ENCODE measurements at regions not wholly inside any gene's neighbourhood (a gene's known extent, or its start where the extent isn't known, plus 50 kb on each side); places are given as distances from the start of the nearest gene placed in this dataset.

- no peak for DNase-seq
Observed at GRCh38 chr20:52708137-52708536, 264.0 kb upstream of the TSHZ2 start.

- DNase-seq, result no peak
Observed at GRCh38 chr20:52704553-52704952, 267.6 kb upstream of the TSHZ2 start.

DNA sequence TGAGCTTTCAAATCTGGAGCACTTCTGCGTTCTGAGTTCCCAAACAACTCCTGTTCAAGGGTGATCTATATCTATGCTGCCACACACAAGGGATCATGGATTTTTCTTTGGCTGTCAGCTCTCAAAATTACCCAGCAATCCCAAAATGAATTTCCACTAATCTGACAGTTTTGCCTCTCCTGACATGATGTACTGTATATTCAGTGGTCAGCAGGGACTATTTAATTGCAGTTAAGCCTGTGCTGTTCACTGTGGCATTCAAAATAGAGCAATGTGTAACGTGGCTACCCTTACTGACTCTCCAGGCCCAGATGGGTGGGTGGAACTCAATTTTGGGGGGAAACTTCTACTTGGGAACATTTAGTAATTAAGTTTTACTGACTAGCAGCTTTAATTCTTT is 283.8 kb upstream of the TSHZ2 start:
- no peak for DNase-seq

DNA sequence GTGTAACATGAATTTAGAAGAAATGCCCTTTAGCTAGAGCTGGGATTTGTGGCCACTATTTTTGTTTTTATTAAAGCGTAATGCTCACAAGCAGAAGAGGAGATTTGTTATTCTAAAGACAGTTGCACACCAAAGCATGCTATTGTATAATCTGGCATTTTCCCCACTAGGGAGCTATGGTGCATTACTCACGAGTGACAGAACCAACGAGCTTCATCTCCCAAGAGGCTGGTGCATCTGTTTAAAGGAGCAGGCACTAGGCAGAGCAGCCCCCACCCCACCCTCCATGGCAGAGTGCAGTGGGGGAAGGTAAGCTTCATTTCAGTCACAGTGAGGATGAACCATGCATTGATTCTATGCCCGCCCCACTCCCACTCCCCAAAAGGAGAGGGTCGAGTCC is 287.3 kb upstream of the TSHZ2 start:
- no peak for DNase-seq

DNA sequence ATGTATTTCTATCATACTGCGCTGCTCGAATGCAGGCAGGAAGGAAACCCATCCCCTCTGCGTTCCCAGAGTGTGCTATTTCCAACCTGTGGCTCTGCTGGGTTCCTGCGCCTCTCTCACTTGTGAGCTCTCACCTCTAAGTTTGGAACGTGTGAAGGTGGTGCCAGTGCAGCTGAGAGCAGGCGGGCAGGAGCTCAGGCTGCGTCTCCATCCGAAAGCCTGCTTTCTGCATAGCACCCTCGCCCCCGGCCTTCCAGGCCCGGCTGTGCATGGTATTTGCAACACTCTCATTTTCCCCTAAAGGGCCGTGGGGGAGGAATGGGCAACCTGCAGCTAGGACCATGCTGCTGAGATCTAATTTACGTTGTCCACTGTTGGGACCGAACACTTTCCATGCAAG is 288.0 kb upstream of the TSHZ2 start:
- no peak for DNase-seq

GRCh38 chr20:52683761-52684160 is 288.4 kb upstream of the TSHZ2 start:
- DNase-seq, result no peak

DNA sequence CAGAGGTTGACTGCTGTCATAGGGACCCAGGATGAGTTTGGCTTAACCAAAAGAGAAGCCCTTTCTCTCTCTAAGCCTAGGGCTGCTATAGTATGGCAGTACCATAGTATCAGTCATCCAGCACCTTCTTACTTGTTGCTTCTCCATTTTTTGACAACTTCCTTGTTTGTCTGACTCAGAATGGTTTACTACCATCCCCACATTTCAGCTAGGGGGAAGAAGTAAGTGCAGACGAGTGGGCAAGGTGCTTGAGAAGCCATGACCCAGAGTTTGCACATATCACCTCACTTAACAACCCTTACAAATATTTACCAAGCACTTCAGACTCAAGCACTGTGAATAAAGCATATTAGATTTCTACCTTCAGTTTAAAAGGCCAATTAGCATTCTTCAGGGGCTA is 289.9 kb upstream of the TSHZ2 start:
- no peak for DNase-seq

DNA sequence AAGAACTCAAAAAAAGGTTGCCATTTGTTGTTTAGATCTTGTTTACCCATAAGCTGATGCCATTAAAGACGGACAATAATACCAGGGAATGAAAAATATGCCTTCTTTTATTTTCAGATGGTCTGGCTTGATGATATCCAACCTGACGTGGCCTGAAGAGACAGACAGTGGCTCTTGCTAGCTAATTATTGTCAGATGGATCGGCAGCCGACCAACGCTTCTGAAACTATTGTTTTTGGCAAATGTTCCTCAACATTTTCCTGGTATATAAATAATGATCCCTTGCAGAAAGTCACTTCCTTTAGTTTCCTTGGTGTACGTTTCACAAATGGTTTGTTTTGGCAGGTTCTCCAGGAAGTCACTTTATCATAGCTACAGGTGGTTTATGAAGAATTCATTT is 290.9 kb upstream of the TSHZ2 start:
- no peak for DNase-seq

DNA sequence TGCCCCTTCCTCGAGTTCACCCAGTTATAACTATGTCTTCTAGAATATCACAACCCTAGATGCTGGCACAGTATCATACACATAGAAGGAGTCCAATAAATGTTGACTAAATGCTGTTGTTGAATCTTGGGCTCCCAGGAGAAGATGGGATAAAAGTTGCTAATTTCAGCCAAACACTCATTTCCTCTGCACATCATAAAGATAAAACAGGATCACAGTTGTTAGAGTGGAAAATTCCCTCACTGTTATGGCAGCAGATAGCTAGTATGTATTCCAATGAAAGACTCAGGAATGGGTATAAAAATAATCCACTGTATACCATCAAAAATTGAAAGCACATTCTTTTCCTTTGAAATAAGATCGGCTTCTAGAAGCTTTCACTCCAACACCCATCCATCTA is 294.9 kb upstream of the TSHZ2 start:
- no peak for DNase-seq

GRCh38 chr20:52676283-52676995 is 295.7 kb upstream of the TSHZ2 start:
- DNase-seq, result no peak

GRCh38 chr20:52675375-52675774 is 296.8 kb upstream of the TSHZ2 start:
- no peak for DNase-seq

DNA sequence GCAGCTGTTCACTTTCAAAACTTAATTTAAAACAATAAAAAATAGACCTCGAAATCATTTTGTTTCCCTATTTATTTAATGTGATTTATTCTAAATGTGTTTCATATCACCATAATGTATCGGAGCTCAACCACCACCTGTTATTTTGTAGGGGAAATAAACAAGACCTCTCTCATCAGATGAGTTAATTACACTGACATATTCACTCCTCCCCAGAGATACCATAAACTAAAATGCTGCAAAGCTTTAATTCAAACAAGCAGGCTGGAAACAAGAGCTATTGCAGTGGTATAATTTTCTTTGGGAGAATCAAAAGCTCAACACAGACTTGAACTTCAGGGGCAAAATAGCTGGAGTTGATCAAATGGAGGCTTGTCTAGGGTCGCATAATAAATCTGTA is 303.5 kb upstream of the TSHZ2 start:
- no peak for DNase-seq

GRCh38 chr20:52667358-52667757 is 304.8 kb upstream of the TSHZ2 start:
- DNase-seq, result no peak

DNA sequence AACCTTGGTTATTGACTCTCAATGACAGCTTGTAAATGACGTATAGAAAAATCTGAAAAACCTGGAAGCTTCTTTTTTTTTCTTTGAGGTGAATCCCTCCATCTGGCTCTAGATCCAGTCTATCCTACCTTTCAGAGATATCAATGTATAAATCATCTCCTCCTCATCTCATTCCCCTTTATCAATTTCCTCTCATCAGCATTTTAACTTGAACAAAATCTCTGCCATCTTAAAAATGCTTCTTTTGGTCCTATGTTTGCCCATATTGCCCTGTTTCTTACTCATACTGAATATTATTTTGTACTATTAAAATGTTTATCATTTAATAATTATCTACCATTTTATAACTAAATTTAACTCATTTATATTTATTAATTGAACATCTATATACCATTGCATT is 306.7 kb upstream of the TSHZ2 start:
- no peak for DNase-seq

DNA sequence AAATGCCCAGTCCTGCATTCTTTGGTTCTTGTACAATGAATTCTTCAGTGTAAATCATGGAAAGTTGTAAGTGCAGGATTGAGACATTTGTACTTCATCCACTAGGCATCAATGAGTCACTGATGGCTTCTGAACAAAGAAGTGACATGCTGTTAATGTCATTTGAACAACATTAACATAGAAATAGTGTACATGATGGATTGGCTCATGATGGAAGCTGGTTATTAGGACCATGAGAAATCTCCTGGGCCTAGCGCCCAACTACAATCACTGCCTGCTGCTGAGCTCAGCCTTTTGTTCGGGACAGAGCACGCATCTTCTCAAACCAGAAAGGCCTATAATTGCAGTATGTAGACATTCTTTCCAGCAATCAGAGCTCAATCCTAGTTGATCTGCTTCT is 316.8 kb upstream of the TSHZ2 start:
- no peak for DNase-seq

GRCh38 chr20:52654567-52654966 is 317.6 kb upstream of the TSHZ2 start:
- DNase-seq, result no peak

DNA sequence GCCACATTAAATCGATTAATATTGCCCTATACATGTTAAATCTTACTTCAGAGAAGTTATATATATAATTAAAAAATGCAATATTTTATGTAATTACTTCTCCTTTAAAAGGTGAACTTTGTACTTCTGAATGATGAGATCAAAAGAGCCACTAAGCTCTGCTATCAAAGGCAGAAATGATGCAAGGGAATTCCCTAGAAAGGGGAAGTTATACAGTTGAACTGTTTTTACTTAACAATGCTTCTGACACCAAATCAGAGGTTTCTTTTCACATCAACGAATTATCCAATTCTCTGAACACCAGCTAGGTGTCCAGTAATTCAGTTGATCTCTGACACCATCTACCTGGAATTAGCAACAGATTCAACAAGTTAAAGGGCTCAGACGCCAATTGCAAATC is 319.9 kb upstream of the TSHZ2 start:
- no peak for DNase-seq

DNA sequence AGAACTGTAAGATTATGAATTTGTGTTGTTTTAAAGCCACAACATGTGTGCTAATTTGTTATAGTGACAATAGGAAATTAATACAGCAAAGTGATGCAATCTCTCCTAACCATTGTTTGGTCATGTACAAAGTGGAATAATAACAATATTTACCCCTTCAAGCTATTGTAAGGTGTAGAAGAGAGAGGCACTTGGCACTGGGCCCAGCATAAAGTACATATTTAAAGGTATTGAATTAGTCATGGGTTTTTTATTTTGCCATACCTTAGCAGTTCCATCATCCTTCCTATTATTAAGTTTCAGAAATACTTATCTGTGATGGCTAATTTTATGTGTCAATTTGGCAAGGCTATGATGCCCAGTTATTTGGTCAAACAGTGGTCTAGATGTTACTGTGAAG is 322.4 kb upstream of the TSHZ2 start:
- DNase-seq, result peak; percentile 4

DNA sequence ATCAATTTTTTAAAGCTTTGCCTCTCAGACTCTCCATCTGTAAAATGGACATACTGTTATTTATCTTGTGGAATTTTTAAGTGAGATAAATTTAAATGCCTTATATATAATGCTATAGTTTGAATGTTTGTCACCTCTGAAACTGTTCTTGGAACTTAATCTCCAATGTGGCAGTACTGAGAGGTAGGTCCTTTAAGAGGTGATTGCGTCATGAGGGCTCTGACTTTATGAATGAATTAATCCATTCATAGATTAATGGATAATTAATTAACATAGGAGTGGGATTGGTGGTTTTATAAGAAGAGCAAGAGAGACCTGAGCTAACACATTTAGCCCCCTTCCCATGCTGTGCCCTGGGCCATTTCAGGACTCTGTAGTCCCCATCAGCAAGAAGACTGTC is 326.3 kb upstream of the TSHZ2 start:
- DNase-seq, result no peak

DNA sequence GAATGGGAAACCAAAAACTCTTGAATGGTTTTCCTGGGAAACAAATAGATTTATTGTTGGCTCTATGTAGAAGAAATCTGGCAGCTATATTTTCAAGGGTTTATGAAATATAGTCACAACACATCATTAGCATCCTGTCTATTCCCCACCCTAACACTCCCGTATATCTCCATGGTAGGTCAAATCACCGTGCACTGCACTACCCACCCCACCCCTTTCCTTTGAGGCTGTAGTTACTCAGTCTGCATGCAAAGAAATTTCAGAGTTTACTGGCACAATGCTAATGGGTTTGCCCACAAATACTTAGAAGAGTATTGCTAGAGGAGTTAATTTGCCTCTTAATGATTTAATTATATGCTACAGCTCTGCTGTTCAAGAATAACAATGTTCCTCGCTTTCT is 329.1 kb upstream of the TSHZ2 start:
- no peak for DNase-seq

DNA sequence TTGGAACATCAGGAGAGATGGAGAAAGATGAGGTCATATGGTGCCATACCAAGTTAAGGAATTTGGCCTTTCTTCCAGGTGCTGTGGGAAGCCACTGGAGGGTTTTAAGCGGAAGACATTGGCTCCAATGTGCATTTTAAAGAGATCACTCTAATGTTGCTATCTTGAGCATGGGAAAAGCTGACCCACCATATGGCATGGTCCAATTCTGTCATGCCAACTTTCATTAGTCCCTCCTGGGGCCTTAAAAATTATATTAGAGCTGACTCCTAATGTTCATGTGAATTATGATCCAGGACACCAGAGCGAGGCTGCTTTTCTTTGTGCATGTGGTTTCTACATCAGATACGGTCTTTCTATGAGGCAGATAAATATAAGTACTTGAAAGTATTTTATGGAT is 335.0 kb upstream of the TSHZ2 start:
- no peak for DNase-seq

DNA sequence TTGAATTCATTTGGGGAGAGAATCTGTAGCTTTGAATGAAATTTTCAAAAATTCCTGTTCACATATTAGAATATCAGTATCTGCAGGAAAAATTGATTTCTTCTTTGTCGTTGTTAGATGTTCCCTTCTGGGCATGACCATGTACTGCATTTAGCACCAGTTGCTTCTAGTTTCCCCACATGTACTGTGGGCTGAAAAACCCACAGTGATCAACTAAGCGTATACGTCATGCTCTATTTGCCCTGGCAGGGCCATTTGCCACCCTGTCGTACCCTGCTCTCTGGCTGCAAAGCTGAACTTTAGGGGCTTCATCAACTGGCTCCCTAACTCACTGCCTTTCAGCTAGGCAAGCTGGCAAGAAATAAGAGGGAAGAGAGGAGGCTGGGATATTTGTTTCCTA is 340.7 kb upstream of the TSHZ2 start:
- no peak for DNase-seq

- no peak for DNase-seq
Observed at GRCh38 chr20:52630138-52630537, 342.0 kb upstream of the TSHZ2 start.

GRCh38 chr20:52624281-52624680 is 347.9 kb upstream of the TSHZ2 start:
- no peak for DNase-seq

DNA sequence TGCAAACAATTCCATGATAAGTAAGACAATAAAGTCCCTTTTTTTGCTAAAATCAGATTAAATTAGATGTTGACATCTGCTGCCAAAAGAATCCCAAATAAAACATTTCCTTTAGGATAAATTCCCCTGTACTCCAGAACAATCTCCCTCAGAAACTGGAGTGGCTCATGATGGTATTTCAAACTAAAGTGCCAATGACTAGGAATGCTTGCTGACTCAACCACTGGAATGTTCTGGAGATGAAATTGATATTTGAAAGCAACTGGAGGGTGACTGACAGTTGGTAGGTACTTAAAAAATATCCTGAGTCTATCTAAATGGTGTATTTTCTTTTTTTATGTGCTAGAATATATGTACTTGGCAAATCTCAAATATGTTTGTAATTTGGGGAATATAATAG is 350.1 kb upstream of the TSHZ2 start:
- no peak for DNase-seq

DNA sequence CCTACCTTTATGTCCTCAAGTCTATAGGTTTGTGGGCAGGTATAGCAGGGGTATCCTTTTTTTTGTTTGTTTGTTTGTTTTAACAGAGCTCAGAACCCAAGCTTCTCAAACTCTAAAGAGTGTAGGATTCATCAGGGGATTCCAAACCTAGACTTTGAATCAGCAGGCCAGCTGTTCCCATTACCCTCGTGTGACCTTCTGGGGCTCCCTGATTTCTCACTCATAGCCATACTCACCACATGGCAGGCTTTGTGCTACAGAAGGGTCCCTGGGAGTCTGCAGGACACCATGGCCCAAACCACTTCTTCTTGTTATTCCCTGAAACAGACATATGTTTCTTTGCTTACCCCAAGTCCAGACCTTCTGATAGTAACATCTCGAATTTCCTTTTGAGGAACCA is 350.8 kb upstream of the TSHZ2 start:
- DNase-seq, result no peak
